ENCODE measurements at regions not wholly inside any gene's neighbourhood (a gene's known extent, or its start where the extent isn't known, plus 50 kb on each side); places are given as distances from the start of the nearest gene placed in this dataset.

DNA sequence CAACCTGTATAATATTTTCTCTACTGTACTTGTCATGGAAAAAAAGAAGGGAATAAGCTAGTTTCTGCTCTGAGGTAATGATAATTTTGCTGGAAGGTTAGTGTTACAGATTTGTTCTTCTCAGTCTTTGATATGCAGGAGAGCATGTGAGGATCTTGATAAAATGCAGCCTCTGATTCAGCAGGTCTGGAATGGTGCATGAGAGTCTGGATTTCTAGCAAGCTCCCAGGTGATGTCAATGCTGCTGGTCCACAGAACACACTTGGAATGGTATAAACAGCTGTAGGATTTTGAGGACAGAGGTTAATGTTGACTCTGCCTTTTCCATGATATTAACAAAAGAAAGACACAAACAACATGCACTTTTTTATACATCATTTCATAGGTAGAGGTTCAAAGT lies 173.6 kb downstream of the NDFIP2 start:
- no peak overlapping the region for H2AFZ ChIP-seq (ENCODE audit: low read length)
- H3K9ac ChIP-seq (ENCODE audit: extremely low read depth, insufficient read length, low read length): no peak overlapping the region
- H2BK15ac ChIP-seq (ENCODE audit: low read depth, low read length): no peak overlapping the region
- H3K56ac ChIP-seq (ENCODE audit: insufficient read length, low read depth, low read length): no peak overlapping the region
- H3K27me3 Mint-ChIP-seq (ENCODE audit: low read depth): no peaks in the 10 kb centered on the region
- H3K27me3 ChIP-seq (ENCODE audit: insufficient read depth, low read length): no peaks in the 10 kb centered on the region
- H2BK120ac ChIP-seq (ENCODE audit: low read depth, low read length, poor library complexity, severe bottlenecking): no peak overlapping the region
- H2BK12ac ChIP-seq (ENCODE audit: insufficient read length, low read depth, low read length): no peak overlapping the region
- H2AK5ac ChIP-seq (ENCODE audit: insufficient read length, low read length): no peak overlapping the region
- H2BK5ac ChIP-seq (ENCODE audit: insufficient read length, low read length): no peak overlapping the region
- H3K4me3 Mint-ChIP-seq: no peak overlapping the region
- no peaks in the 10 kb centered on the region for H3K4me1 ChIP-seq (ENCODE audit: insufficient read depth, low read length)
- no peaks in the 10 kb centered on the region for H3K79me1 ChIP-seq (ENCODE audit: insufficient read depth, low read depth, low read length, poor library complexity, severe bottlenecking)
- H3K14ac ChIP-seq (ENCODE audit: insufficient read depth, low read length): no peak overlapping the region
- H4K91ac ChIP-seq (ENCODE audit: insufficient read length, low read depth, low read length): no peak overlapping the region
- no peak overlapping the region for H3K23ac ChIP-seq (ENCODE audit: insufficient read length, low read depth, low read length)
- no peak overlapping the region for H4K5ac ChIP-seq (ENCODE audit: insufficient read length, low read depth, low read length)
- no peak overlapping the region for H3K18ac ChIP-seq (ENCODE audit: insufficient read length, low read depth, low read length)
- no peaks in the 10 kb centered on the region for H3K23me2 ChIP-seq (ENCODE audit: insufficient read length, low read depth, low read length, poor library complexity, severe bottlenecking)
- H4K20me1 ChIP-seq (ENCODE audit: control insufficient read depth, insufficient read depth, insufficient read length): no peaks in the 10 kb centered on the region
- no peak for DNase-seq
- H3K36me3 Mint-ChIP-seq (ENCODE audit: insufficient read depth in 1 of 3, low read depth in 3 of 3): no peaks in the 10 kb centered on the region
- peaks cover 9 to 13% of the 10 kb centered on the region in 2 experiments for H3K4me1 Mint-ChIP-seq
- no peaks in the 10 kb centered on the region for H3K79me2 ChIP-seq (ENCODE audit: insufficient read depth, low read length)
- peak overlapping the region in 1 of 3 experiments; percentile 41; a peak in 1 of 7 replicates for H3K27ac Mint-ChIP-seq
- no peak overlapping the region for H3K4ac ChIP-seq (ENCODE audit: low read depth, low read length)
- H4K8ac ChIP-seq (replicated peaks; ENCODE audit: insufficient read length, low read depth, low read length): no peak overlapping the region
- no peak overlapping the region for H3K4me2 ChIP-seq (ENCODE audit: insufficient read depth, insufficient read length, low read length)
- H2BK20ac ChIP-seq (ENCODE audit: low read depth, low read length, poor library complexity, severe bottlenecking): no peak overlapping the region
- H3K9me3 ChIP-seq (ENCODE audit: control insufficient read depth, low read depth, low read length): no peaks in the 10 kb centered on the region
- H3K9me3 Mint-ChIP-seq: no peaks in the 10 kb centered on the region
- H3T11ph ChIP-seq (ENCODE audit: low read length): no peak overlapping the region
- TF ChIP-seq, protein P1, sequence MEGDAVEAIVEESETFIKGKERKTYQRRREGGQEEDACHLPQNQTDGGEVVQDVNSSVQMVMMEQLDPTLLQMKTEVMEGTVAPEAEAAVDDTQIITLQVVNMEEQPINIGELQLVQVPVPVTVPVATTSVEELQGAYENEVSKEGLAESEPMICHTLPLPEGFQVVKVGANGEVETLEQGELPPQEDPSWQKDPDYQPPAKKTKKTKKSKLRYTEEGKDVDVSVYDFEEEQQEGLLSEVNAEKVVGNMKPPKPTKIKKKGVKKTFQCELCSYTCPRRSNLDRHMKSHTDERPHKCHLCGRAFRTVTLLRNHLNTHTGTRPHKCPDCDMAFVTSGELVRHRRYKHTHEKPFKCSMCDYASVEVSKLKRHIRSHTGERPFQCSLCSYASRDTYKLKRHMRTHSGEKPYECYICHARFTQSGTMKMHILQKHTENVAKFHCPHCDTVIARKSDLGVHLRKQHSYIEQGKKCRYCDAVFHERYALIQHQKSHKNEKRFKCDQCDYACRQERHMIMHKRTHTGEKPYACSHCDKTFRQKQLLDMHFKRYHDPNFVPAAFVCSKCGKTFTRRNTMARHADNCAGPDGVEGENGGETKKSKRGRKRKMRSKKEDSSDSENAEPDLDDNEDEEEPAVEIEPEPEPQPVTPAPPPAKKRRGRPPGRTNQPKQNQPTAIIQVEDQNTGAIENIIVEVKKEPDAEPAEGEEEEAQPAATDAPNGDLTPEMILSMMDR (conservative IDR thresholded peaks at IDR 0.05): no peak
- no peak overlapping the region for H3K27ac ChIP-seq (ENCODE audit: insufficient read length, low read depth, low read length)
